ENCODE measurements at regions not wholly inside any gene's neighbourhood (a gene's known extent, or its start where the extent isn't known, plus 50 kb on each side); places are given as distances from the start of the nearest gene placed in this dataset.

DNA sequence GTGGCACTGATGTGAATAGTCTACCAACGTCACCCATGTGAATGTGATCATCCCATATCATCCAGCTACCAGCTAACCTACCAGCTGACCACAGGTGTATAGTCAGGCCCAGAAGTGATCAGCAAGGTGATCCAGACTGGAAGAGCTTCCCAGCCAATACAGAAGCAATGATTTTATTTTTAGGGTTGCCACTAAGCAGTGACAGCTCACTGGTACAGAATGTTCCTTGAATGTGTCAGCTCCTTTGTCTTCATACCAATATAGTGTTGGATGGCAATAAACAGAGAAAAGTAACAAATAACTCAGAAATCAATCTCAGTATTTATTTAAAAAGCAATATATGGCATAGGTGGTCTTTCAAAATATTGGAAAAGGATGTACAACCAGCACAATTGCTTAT is 361.8 kb upstream of the CPEB2 start:
- Mint-ChIP-seq H3K9me3 (peaks cover 0 to 4% of the 10 kb centered on the region in 2 donors), H3K27ac (no peak overlapping the region), H3K4me1 (peaks cover 0 to 4% of the 10 kb centered on the region in 2 donors), H3K36me3 (no peaks in the 10 kb centered on the region), H3K4me3 (no peak overlapping the region), H3K27me3 (ENCODE audit: low read depth in 2 of 2) (no peaks in the 10 kb centered on the region)
- TF ChIP-seq, protein P1, sequence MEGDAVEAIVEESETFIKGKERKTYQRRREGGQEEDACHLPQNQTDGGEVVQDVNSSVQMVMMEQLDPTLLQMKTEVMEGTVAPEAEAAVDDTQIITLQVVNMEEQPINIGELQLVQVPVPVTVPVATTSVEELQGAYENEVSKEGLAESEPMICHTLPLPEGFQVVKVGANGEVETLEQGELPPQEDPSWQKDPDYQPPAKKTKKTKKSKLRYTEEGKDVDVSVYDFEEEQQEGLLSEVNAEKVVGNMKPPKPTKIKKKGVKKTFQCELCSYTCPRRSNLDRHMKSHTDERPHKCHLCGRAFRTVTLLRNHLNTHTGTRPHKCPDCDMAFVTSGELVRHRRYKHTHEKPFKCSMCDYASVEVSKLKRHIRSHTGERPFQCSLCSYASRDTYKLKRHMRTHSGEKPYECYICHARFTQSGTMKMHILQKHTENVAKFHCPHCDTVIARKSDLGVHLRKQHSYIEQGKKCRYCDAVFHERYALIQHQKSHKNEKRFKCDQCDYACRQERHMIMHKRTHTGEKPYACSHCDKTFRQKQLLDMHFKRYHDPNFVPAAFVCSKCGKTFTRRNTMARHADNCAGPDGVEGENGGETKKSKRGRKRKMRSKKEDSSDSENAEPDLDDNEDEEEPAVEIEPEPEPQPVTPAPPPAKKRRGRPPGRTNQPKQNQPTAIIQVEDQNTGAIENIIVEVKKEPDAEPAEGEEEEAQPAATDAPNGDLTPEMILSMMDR (IDR thresholded peaks at IDR 0.05) = no peak
- Histone ChIP-seq H3K27ac (ENCODE audit: low read length) (no peak overlapping the region), H3K4me1 (ENCODE audit: control insufficient read depth, insufficient read depth, low read length) (no peaks in the 10 kb centered on the region), H3K27me3 (ENCODE audit: control insufficient read depth, insufficient read depth, low read length) (no peaks in the 10 kb centered on the region), H3K9me3 (ENCODE audit: control insufficient read depth, insufficient read depth, low read length) (no peaks in the 10 kb centered on the region), H3K4me3 (ENCODE audit: low read length) (no peak overlapping the region), H3K36me3 (ENCODE audit: control insufficient read depth, insufficient read depth, low read length) (no peaks in the 10 kb centered on the region)
- 50% methylated on average over 1 of the region's 1 CpG for WGBS (ENCODE audit: insufficient coverage)
- ATAC-seq = no peak
- no peak for DNase-seq
- intact Hi-C loops (cut with micrococcal nuclease) = no loop called here

DNA sequence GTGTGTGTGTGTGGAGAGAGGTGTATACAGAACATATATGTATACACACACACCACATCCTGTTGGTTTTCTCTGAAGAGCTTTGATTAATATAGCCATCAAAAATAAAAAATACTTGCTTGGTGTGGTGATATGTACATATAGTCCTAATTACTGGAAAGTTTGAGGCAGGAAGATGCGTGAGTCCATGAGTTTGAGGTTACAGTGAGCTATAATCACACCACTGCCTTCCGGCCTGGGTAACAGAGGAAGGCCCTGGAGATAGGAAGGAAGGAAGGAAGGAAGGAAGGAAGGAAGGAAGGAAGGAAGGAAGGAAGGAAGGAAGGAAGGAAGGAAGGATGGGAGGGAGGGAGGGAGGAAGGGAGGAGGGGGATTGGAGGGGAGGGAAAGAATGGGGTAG is 360.4 kb upstream of the CPEB2 start:
- H3K27ac ChIP-seq (ENCODE audit: low read length) = no peak overlapping the region
- intact Hi-C loops (cut with micrococcal nuclease) = no loop called here
- H3K36me3 Mint-ChIP-seq = no peaks in the 10 kb centered on the region
- no peaks in the 10 kb centered on the region for H3K9me3 ChIP-seq (ENCODE audit: control insufficient read depth, insufficient read depth, low read length)
- no peak for ATAC-seq
- H3K27ac Mint-ChIP-seq = no peak overlapping the region
- no peaks in the 10 kb centered on the region for H3K27me3 Mint-ChIP-seq (ENCODE audit: low read depth in 2 of 2)
- H3K4me3 Mint-ChIP-seq = no peak overlapping the region
- H3K27me3 ChIP-seq (ENCODE audit: control insufficient read depth, insufficient read depth, low read length) = no peaks in the 10 kb centered on the region
- peaks cover 0 to 4% of the 10 kb centered on the region in 2 donors for H3K9me3 Mint-ChIP-seq
- 67% methylated on average over 2 of the region's 2 CpGs for WGBS (ENCODE audit: insufficient coverage)
- DNase-seq = no peak
- peaks cover 0 to 4% of the 10 kb centered on the region in 2 donors for H3K4me1 Mint-ChIP-seq
- no peaks in the 10 kb centered on the region for H3K36me3 ChIP-seq (ENCODE audit: control insufficient read depth, insufficient read depth, low read length)
- H3K4me3 ChIP-seq (ENCODE audit: low read length) = no peak overlapping the region
- TF ChIP-seq, protein P1 (IDR thresholded peaks at IDR 0.05) = no peak
- H3K4me1 ChIP-seq (ENCODE audit: control insufficient read depth, insufficient read depth, low read length) = no peaks in the 10 kb centered on the region

DNA sequence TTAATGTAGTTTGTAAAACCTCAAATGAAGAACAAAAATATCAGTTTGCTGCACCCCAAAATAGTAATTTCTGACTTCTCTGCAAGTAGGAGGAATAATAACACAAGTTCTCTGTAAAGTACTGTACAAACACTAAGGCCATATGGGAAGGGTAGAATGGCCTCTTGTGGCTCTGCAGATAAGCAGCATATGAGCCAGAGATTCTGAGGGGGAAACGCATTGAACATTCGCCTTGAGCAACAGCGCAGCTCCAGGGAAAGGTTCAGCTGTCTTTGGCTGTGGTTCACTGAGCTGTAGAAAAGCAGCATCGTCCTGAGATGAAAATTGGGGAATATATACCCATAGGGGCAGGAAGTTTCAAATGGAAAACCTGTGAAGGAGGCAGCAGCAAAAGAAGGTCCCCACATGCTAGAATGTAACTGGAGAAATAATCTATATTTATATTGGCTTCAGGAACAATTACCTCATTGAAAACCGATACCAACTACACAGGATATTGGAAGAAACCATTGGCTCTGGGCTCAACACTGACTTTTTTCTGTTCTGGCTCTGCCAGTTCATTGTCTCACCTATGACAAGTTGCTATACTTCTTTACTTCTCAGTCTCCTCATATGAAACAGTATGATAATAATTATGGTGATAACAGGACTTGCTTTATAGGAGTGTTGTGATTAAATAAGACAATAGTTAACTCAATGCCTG is 357.6 kb upstream of the CPEB2 start:
- H3K4me3 ChIP-seq (ENCODE audit: low read length) = no peak overlapping the region
- WGBS (ENCODE audit: insufficient coverage) = 93% methylated on average over 5 of the region's 5 CpGs
- H3K27me3 Mint-ChIP-seq (ENCODE audit: low read depth in 2 of 2) = no peaks in the 10 kb centered on the region
- DNase-seq (no peak), ATAC-seq (no peak)
- TF ChIP-seq, protein P1 (IDR thresholded peaks at IDR 0.05) = no peak
- peaks cover 2 to 4% of the 10 kb centered on the region in 2 donors for H3K9me3 Mint-ChIP-seq
- no peak overlapping the region for H3K4me3 Mint-ChIP-seq
- H3K27me3 ChIP-seq (ENCODE audit: control insufficient read depth, insufficient read depth, low read length) = no peaks in the 10 kb centered on the region
- intact Hi-C loops (cut with micrococcal nuclease) = no loop called here
- H3K4me1 ChIP-seq (ENCODE audit: control insufficient read depth, insufficient read depth, low read length) = no peaks in the 10 kb centered on the region
- H3K27ac ChIP-seq (ENCODE audit: low read length) = no peak overlapping the region
- H3K36me3 Mint-ChIP-seq = no peaks in the 10 kb centered on the region
- H3K9me3 ChIP-seq (ENCODE audit: control insufficient read depth, insufficient read depth, low read length) = no peaks in the 10 kb centered on the region
- peaks cover 0 to 4% of the 10 kb centered on the region in 2 donors for H3K4me1 Mint-ChIP-seq
- no peaks in the 10 kb centered on the region for H3K36me3 ChIP-seq (ENCODE audit: control insufficient read depth, insufficient read depth, low read length)
- no peak overlapping the region for H3K27ac Mint-ChIP-seq

DNA sequence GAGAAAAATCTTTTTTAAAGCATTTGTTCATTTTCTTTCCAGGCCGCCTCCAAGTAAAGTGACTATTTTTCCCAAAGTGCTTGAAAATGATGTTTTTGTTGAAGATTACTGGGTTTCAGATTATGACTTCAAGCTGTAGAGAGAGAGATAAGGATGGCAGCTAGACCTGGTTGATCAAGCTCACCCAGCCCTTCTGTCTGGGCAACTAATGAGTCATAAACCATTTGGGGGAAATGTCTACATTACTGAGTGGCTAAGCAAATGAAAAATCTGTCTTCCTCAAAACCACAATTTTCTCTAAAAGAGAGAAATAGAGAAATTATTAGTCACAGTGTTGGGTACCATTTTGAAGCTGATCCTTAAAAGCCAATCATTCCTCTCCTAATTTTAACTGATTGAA is 355.4 kb upstream of the CPEB2 start:
- Histone ChIP-seq H3K27me3 (ENCODE audit: control insufficient read depth, insufficient read depth, low read length) (no peaks in the 10 kb centered on the region), H3K9me3 (ENCODE audit: control insufficient read depth, insufficient read depth, low read length) (no peaks in the 10 kb centered on the region), H3K36me3 (ENCODE audit: control insufficient read depth, insufficient read depth, low read length) (no peaks in the 10 kb centered on the region), H3K4me3 (ENCODE audit: low read length) (no peak overlapping the region), H3K27ac (ENCODE audit: low read length) (no peak overlapping the region), H3K4me1 (ENCODE audit: control insufficient read depth, insufficient read depth, low read length) (no peaks in the 10 kb centered on the region)
- intact Hi-C loops (cut with micrococcal nuclease) = no loop called here
- TF ChIP-seq, protein P1 (IDR thresholded peaks at IDR 0.05) = no peak
- Mint-ChIP-seq H3K27ac (no peak overlapping the region), H3K9me3 (peaks cover 1 to 7% of the 10 kb centered on the region in 2 donors), H3K4me1 (no peaks in the 10 kb centered on the region), H3K27me3 (ENCODE audit: low read depth in 2 of 2) (no peaks in the 10 kb centered on the region), H3K36me3 (no peaks in the 10 kb centered on the region), H3K4me3 (no peak overlapping the region)
- no peak for DNase-seq
- WGBS (ENCODE audit: insufficient coverage) = 100% methylated on average over 1 of the region's 1 CpG
- no peak for ATAC-seq

Data from natural killer cell (primary cell).